NT2/D1 (cell line): ENCODE measurements at regions not wholly inside any gene's neighbourhood (a gene's known extent, or its start where the extent isn't known, plus 50 kb on each side); places are given as distances from the start of the nearest gene placed in this dataset.

Source experiments
- SUZ12 ChIP-seq: IDR thresholded peaks from 2 replicates; pipeline ENCODE4 v1.6.1; 2011; ENCODE audit not compliant: insufficient read length, insufficient read depth; ENCODE audit errors: extremely low read depth
- ZNF274 ChIP-seq: IDR thresholded peaks from 2 replicates; pipeline ENCODE4 v1.6.1; 2011; ENCODE audit warnings: mild to moderate bottlenecking, low read depth, low read length

GRCh38 chr21:16116069-16116468 is 386.3 kb downstream of the USP25 start:
- TF ChIP-seq SUZ12 (no peak), ZNF274 (no peak)
